Adrenal gland (tissue), 9 donors: ENCODE measurements at regions not wholly inside any gene's neighbourhood (a gene's known extent, or its start where the extent isn't known, plus 50 kb on each side); places are given as distances from the start of the nearest gene placed in this dataset.
"Not testable (repeated sequence)": the region's sequence is repeated elsewhere in the genome, so short reads cannot be mapped to it uniquely, and the experiment has no call there.

Experiments used
- DNase-seq, 7 donors: peaks; one replicate each; pipeline ENCODE4 v3.0.0-alpha.2; 2019 to 2020
- H3K27ac ChIP-seq, 5 donors: fragments of 200-600 bp; sonication (generic) in 4 of 5; 1 replicate in 3 of 5; 2 replicates in 2 of 5; pipeline versions ENCODE4 v1.5.1 to v1.8.0; 2016 to 2020; ENCODE audit warnings: mild to moderate bottlenecking in 1 of 5
- H3K27me3 ChIP-seq: fragments of 200-600 bp; 2 replicates; pipeline ENCODE4 v1.8.0; 2021
- H3K36me3 ChIP-seq, 2 donors: fragments of 200-600 bp; replicated peaks in 1 of 2; 1 replicate in 1 of 2; 2 replicates in 1 of 2; pipeline versions ENCODE4 v1.5.1 to v1.8.0; 2018 to 2022
- H3K4me1 ChIP-seq, 2 donors: fragments of 200-600 bp; replicated peaks in 1 of 2; 1 replicate in 1 of 2; 2 replicates in 1 of 2; pipeline versions ENCODE4 v1.5.1 to v1.8.0; 2018 to 2021
- H3K4me3 ChIP-seq, 4 donors: fragments of 200-600 bp; sonication (generic) in 3 of 4; one replicate each; pipeline ENCODE4 v1.5.1; 2016 to 2018
- H3K9me3 ChIP-seq, 3 donors: fragments of 200-600 bp; sonication (generic) in 1 of 3; replicated peaks in 1 of 3; 1 replicate in 2 of 3; 2 replicates in 1 of 3; pipeline versions ENCODE4 v1.5.1 to v1.8.0; 2016 to 2021
- POLR2A ChIP-seq, 2 donors: fragments of 450-650 bp; IDR thresholded peaks; one replicate each; pipeline ENCODE4 v1.6.1; 2017; ENCODE audit warnings: antibody characterized with exemption in 2 of 2, mild to moderate bottlenecking in 2 of 2, moderate library complexity in 1 of 2
- WGBS, 4 donors: extraction: QIAGEN DNeasy Blood & Tissue Kit in 2 of 4; methylation state at CpG; one replicate each; pipeline versions ENCODE4 v1.1.5 to v1.1.7; 2013 to 2017; 5-methylcytosine and 5-hydroxymethylcytosine counted together
- intact Hi-C, 2 donors: fragments of 100-400 bp; cut with DNase I; formaldehyde crosslinking; loops; one replicate each; pipeline versions ENCODE4 v1.14.1 to v1.15.0; 2022 to 2023
- TF ChIP-seq, protein P1 (sequence below), 6 experiments: fragments of 450-650 bp in 4 of 6; fragments of 200-600 bp in 2 of 6; sonication (generic) in 1 of 6; IDR thresholded peaks; 1 replicate in 5 of 6; 2 replicates in 1 of 6; pipeline versions ENCODE4 v1.5.1 to v1.8.0; 2016 to 2021; ENCODE audit warnings: antibody characterized with exemption in 6 of 6, mild to moderate bottlenecking in 2 of 6, moderate library complexity in 1 of 6
- donor health status: healthy with polysubstance abuse.
- donor health status: Bipolar disorder and iron deficiency.
- donor health status: DM: yes; HTN: yes; CAD: no.
- donor health status: DM: no; HTN: no; CAD: no.
- donor health status: DM: no; HTN: no; CAD: no.

DNA sequence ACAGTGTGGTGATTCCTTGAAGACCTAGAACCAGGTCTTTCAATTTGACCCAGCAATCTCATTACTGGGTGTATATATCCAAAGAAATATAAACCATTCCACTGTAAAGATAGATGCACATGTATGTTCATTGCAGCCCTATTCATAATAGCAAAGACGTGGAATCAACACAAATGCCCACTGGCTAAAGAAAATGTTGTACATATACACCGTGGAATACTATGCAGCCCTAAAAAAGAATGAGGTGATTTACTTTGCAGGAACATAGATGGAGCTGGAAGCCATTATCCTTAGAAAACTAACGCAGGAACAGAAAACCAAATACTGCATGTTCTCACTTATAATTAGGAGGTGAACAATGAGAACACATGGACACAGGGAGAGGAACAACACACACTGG lies 278.0 kb upstream of the KCND2 start:
- H3K4me1 ChIP-seq: no peaks in the 10 kb centered on the region
- TF ChIP-seq, protein P1, sequence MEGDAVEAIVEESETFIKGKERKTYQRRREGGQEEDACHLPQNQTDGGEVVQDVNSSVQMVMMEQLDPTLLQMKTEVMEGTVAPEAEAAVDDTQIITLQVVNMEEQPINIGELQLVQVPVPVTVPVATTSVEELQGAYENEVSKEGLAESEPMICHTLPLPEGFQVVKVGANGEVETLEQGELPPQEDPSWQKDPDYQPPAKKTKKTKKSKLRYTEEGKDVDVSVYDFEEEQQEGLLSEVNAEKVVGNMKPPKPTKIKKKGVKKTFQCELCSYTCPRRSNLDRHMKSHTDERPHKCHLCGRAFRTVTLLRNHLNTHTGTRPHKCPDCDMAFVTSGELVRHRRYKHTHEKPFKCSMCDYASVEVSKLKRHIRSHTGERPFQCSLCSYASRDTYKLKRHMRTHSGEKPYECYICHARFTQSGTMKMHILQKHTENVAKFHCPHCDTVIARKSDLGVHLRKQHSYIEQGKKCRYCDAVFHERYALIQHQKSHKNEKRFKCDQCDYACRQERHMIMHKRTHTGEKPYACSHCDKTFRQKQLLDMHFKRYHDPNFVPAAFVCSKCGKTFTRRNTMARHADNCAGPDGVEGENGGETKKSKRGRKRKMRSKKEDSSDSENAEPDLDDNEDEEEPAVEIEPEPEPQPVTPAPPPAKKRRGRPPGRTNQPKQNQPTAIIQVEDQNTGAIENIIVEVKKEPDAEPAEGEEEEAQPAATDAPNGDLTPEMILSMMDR (IDR thresholded peaks at IDR 0.05): no peak
- TF ChIP-seq POLR2A (IDR thresholded peaks at IDR 0.05): no peak
- H3K9me3 ChIP-seq: no peaks in the 10 kb centered on the region
- no peaks in the 10 kb centered on the region for H3K36me3 ChIP-seq
- no peak overlapping the region for H3K4me3 ChIP-seq
- 75 to 84% (median 81%) methylated on average over 3 of the region's 3 CpGs for WGBS, 4 donors
- no peak overlapping the region for H3K27ac ChIP-seq
- intact Hi-C loops: no loop called here
- no peak for DNase-seq
- H3K27me3 ChIP-seq: no peaks in the 10 kb centered on the region

- TF ChIP-seq, protein P1 (IDR thresholded peaks at IDR 0.05): no peak
- no peak for TF ChIP-seq POLR2A (IDR thresholded peaks at IDR 0.05)
- H3K4me1 ChIP-seq: no peaks in the 10 kb centered on the region
- DNase-seq: no peak
- intact Hi-C loops: no loop called here
- 21 to 38% (median 30%) methylated on average over 3 of the region's 3 CpGs for WGBS, 4 donors
- no peak overlapping the region for H3K4me3 ChIP-seq
- no peak overlapping the region for H3K27ac ChIP-seq
- H3K36me3 ChIP-seq: no peaks in the 10 kb centered on the region
- H3K9me3 ChIP-seq: no peaks in the 10 kb centered on the region
- H3K27me3 ChIP-seq: no peaks in the 10 kb centered on the region
Observed at GRCh38 chr7:119996634-119997033, 276.3 kb upstream of the KCND2 start.

DNA sequence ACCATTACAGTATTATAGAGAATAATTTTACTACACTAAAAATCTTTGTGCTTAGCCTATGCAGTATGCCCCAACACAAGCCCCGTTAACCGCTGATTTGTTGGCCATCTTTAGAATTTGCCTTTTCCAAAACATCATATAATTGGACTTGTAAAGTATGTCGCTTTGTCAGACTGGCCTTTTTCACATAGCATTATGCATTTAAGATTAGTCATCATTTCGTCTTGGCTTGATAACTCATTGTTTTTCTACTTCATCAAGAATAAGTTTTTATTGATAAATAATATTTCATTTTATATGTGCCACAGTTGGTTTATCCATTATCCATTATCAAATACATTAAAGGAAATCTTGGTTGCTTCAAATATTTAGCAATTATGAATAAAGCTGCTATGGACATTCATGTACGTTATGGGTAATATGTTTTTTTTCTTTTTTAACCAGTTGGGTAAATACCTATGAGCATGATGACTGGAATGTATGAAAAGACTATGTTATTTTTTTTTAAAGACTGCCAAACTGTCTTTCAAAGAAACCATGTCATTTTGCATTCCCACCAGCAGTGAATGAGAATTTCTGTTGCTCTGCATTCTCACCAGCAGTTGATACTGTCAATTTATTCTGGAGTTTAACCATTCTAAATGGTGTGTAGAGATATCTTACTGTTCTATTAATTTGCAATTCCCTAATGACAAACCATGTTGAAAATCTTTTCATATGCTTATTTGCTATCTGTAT lies 273.1 kb upstream of the KCND2 start:
- no peak overlapping the region for H3K27ac ChIP-seq
- H3K4me3 ChIP-seq: no peak overlapping the region
- intact Hi-C loops: no loop called here
- 85 to 87% (median 86%) methylated on average over 5 of the region's 5 CpGs for WGBS, 4 donors
- H3K27me3 ChIP-seq: no peaks in the 10 kb centered on the region
- no peaks in the 10 kb centered on the region for H3K36me3 ChIP-seq
- no peak for DNase-seq
- H3K9me3 ChIP-seq: no peaks in the 10 kb centered on the region
- H3K4me1 ChIP-seq: no peaks in the 10 kb centered on the region
- no peak for TF ChIP-seq POLR2A (IDR thresholded peaks at IDR 0.05)
- TF ChIP-seq, protein P1 (IDR thresholded peaks at IDR 0.05): no peak

- intact Hi-C loops: no loop called here
- Histone ChIP-seq H3K27me3 (no peaks in the 10 kb centered on the region), H3K27ac (no peak overlapping the region), H3K4me1 (no peaks in the 10 kb centered on the region), H3K4me3 (no peak overlapping the region), H3K36me3 (no peaks in the 10 kb centered on the region), H3K9me3 (no peaks in the 10 kb centered on the region)
- WGBS, 4 donors: 84 to 97% (median 94%) methylated on average over 6 of the region's 6 CpGs
- TF ChIP-seq, protein P1 (IDR thresholded peaks at IDR 0.05): no peak
- TF ChIP-seq POLR2A (IDR thresholded peaks at IDR 0.05): no peak
- no peak for DNase-seq
Observed at GRCh38 chr7:120005720-120006119, 267.3 kb upstream of the KCND2 start.

- H3K36me3 ChIP-seq, H3K27me3 ChIP-seq, intact Hi-C loops, H3K27ac ChIP-seq, DNase-seq, H3K4me3 ChIP-seq, H3K4me1 ChIP-seq, H3K9me3 ChIP-seq: not testable (repeated sequence)
- WGBS, 4 donors: 81 to 85% (median 83%) methylated on average over 5 of the region's 5 CpGs
Observed at GRCh38 chr7:120014301-120014700, 258.7 kb upstream of the KCND2 start.
